ENCODE measurements at regions not wholly inside any gene's neighbourhood (a gene's known extent, or its start where the extent isn't known, plus 50 kb on each side); places are given as distances from the start of the nearest gene placed in this dataset.

DNA sequence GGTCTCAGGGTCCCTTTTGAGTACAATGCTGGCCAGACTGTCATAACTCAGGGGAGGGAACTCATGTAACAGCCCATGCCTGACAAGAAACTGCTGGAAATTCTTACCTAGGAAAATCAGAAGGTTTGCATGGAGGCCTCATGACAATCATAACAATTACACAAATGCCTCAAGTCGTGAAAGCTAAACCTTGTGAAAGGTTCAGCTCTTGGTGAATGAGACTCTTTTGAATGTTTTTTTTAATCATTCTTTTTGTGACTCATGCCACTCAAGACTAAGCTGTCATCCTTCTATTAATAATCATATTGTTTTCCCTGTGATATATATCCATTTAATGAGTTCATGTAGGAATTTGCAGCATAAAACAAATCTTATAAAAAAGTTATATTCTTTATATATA is 61.4 kb upstream of the LEKR1 start (continued):
- TF ChIP-seq JUNB (IDR thresholded peaks at IDR 0.05; ENCODE audit: unreplicated experiment) (no peak), ZNF114 (CRISPR knock-in tag; IDR thresholded peaks at IDR 0.05) (no peak), POLR2AphosphoS5 (IDR thresholded peaks at IDR 0.05; ENCODE audit: low read depth) (no peak), NANOG (IDR thresholded peaks at IDR 0.05; ENCODE audit: borderline replicate concordance) (no peak), ZNF331 (CRISPR knock-in tag; IDR thresholded peaks at IDR 0.05; ENCODE audit: low read depth) (no peak), EZH2 (IDR thresholded peaks at IDR 0.05; ENCODE audit: low read depth, unreplicated experiment) (no peak), CREB1 (CRISPR knock-in tag; IDR thresholded peaks at IDR 0.05; ENCODE audit: low read depth) (no peak), STAT1 (IDR thresholded peaks at IDR 0.05; ENCODE audit: unreplicated experiment) (no peak), EZH2phosphoT487 (IDR thresholded peaks at IDR 0.05; ENCODE audit: unreplicated experiment) (no peak)
- TF ChIP-seq, protein P1, sequence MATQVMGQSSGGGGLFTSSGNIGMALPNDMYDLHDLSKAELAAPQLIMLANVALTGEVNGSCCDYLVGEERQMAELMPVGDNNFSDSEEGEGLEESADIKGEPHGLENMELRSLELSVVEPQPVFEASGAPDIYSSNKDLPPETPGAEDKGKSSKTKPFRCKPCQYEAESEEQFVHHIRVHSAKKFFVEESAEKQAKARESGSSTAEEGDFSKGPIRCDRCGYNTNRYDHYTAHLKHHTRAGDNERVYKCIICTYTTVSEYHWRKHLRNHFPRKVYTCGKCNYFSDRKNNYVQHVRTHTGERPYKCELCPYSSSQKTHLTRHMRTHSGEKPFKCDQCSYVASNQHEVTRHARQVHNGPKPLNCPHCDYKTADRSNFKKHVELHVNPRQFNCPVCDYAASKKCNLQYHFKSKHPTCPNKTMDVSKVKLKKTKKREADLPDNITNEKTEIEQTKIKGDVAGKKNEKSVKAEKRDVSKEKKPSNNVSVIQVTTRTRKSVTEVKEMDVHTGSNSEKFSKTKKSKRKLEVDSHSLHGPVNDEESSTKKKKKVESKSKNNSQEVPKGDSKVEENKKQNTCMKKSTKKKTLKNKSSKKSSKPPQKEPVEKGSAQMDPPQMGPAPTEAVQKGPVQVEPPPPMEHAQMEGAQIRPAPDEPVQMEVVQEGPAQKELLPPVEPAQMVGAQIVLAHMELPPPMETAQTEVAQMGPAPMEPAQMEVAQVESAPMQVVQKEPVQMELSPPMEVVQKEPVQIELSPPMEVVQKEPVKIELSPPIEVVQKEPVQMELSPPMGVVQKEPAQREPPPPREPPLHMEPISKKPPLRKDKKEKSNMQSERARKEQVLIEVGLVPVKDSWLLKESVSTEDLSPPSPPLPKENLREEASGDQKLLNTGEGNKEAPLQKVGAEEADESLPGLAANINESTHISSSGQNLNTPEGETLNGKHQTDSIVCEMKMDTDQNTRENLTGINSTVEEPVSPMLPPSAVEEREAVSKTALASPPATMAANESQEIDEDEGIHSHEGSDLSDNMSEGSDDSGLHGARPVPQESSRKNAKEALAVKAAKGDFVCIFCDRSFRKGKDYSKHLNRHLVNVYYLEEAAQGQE (IDR thresholded peaks at IDR 0.05; ENCODE audit: unreplicated experiment) = no peak
- TF ChIP-seq, protein P2, sequence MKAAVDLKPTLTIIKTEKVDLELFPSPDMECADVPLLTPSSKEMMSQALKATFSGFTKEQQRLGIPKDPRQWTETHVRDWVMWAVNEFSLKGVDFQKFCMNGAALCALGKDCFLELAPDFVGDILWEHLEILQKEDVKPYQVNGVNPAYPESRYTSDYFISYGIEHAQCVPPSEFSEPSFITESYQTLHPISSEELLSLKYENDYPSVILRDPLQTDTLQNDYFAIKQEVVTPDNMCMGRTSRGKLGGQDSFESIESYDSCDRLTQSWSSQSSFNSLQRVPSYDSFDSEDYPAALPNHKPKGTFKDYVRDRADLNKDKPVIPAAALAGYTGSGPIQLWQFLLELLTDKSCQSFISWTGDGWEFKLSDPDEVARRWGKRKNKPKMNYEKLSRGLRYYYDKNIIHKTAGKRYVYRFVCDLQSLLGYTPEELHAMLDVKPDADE (IDR thresholded peaks at IDR 0.05) = no peak

DNA sequence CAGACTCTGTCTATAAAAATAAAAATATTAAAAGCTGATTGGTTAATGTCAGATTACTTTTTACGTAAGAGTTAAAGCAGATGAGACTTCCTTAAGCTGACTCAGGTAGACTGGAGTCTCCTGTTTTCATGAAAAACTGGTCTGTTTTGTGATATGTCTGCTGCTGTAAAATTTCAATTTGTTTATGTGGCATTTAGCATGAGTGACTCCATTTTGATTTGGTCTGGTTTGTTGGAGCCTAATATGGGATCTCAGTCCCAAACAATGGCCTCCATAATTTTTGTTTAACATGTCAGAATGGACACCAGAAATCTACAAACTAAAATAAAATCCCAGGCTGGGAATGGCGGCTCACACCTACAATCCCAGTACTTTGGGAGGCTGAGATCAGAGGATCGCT is 57.8 kb upstream of the LEKR1 start:
- no peaks in the 10 kb centered on the region for H3K27me3 Mint-ChIP-seq (ENCODE audit: insufficient read depth, low read depth, poor library complexity)
- H3K9me3 Mint-ChIP-seq = no peaks in the 10 kb centered on the region
- H3K36me3 ChIP-seq (ENCODE audit: insufficient read depth) = no peaks in the 10 kb centered on the region
- H3K36me3 Mint-ChIP-seq (ENCODE audit: low read depth) = no peaks in the 10 kb centered on the region
- DNase-seq (ENCODE audit: low spot score) = no peak
- no peak overlapping the region for H3K4me2 ChIP-seq
- no peak overlapping the region for H3K27ac Mint-ChIP-seq
- H2AFZ ChIP-seq = no peak overlapping the region
- H3K9me2 ChIP-seq (ENCODE audit: insufficient read depth) = no peaks in the 10 kb centered on the region; the same call in 1 of the 2 replicates
- H3K79me2 ChIP-seq (replicated peaks; ENCODE audit: insufficient read depth) = no peaks in the 10 kb centered on the region
- H3K27me3 ChIP-seq (ENCODE audit: insufficient read depth) = no peaks in the 10 kb centered on the region
- no peak overlapping the region for H3K4me3 Mint-ChIP-seq
- no peaks in the 10 kb centered on the region for H3F3A ChIP-seq (replicated peaks; ENCODE audit: low read depth)
- no peak overlapping the region for H3K27ac ChIP-seq (ENCODE audit: low read depth)
- no peak overlapping the region for H3K4me3 ChIP-seq
- no peak for ATAC-seq
- H3K4me1 Mint-ChIP-seq = no peaks in the 10 kb centered on the region
- H3K4me1 ChIP-seq (ENCODE audit: insufficient read depth) = no peaks in the 10 kb centered on the region
- H4K20me1 ChIP-seq (replicated peaks; ENCODE audit: insufficient read depth) = no peaks in the 10 kb centered on the region
- TF ChIP-seq EZH2phosphoT487 (IDR thresholded peaks at IDR 0.05; ENCODE audit: unreplicated experiment) (no peak), JUNB (IDR thresholded peaks at IDR 0.05; ENCODE audit: unreplicated experiment) (no peak), EZH2 (IDR thresholded peaks at IDR 0.05; ENCODE audit: low read depth, unreplicated experiment) (no peak), ZNF331 (CRISPR knock-in tag; IDR thresholded peaks at IDR 0.05; ENCODE audit: low read depth) (no peak), POLR2AphosphoS5 (IDR thresholded peaks at IDR 0.05; ENCODE audit: low read depth) (no peak)
- TF ChIP-seq, protein P3, sequence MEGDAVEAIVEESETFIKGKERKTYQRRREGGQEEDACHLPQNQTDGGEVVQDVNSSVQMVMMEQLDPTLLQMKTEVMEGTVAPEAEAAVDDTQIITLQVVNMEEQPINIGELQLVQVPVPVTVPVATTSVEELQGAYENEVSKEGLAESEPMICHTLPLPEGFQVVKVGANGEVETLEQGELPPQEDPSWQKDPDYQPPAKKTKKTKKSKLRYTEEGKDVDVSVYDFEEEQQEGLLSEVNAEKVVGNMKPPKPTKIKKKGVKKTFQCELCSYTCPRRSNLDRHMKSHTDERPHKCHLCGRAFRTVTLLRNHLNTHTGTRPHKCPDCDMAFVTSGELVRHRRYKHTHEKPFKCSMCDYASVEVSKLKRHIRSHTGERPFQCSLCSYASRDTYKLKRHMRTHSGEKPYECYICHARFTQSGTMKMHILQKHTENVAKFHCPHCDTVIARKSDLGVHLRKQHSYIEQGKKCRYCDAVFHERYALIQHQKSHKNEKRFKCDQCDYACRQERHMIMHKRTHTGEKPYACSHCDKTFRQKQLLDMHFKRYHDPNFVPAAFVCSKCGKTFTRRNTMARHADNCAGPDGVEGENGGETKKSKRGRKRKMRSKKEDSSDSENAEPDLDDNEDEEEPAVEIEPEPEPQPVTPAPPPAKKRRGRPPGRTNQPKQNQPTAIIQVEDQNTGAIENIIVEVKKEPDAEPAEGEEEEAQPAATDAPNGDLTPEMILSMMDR (conservative IDR thresholded peaks at IDR 0.05; ENCODE audit: low read depth in 2 of 2) = no peak
- TF ChIP-seq, protein P2 (IDR thresholded peaks at IDR 0.05) = no peak
- TF ChIP-seq, protein P1 (IDR thresholded peaks at IDR 0.05; ENCODE audit: unreplicated experiment) = no peak

Data from GM23338 (cell line).